Thyroid gland (tissue), 4 donors: ENCODE measurements at regions not wholly inside any gene's neighbourhood (a gene's known extent, or its start where the extent isn't known, plus 50 kb on each side); places are given as distances from the start of the nearest gene placed in this dataset.

Experiments
- DNase-seq, 2 donors: peaks; one replicate each; pipeline ENCODE4 v3.0.0-alpha.2; 2019
- H3K27ac ChIP-seq, 3 donors: fragments of 200-600 bp; sonication (generic); 1 replicate in 2 of 3; 2 replicates in 1 of 3; pipeline ENCODE4 v1.5.1; 2016 to 2019; ENCODE audit warnings: mild to moderate bottlenecking in 1 of 3, moderate library complexity in 1 of 3
- H3K27me3 ChIP-seq: fragments of 200-600 bp; sonication (generic); one replicate; pipeline ENCODE4 v1.5.1; 2019
- H3K36me3 ChIP-seq, 2 donors: fragments of 200-600 bp; sonication (generic); one replicate each; pipeline ENCODE4 v1.5.1; 2016 to 2019
- H3K4me1 ChIP-seq, 2 donors: fragments of 200-600 bp; sonication (generic); one replicate each; pipeline ENCODE4 v1.5.1; 2017 to 2019
- H3K4me3 ChIP-seq, 3 donors: fragments of 200-600 bp; sonication (generic); replicated peaks in 1 of 3; 1 replicate in 2 of 3; 2 replicates in 1 of 3; pipeline ENCODE4 v1.5.1; 2016; ENCODE audit warnings: mild to moderate bottlenecking in 1 of 3
- H3K9me3 ChIP-seq: fragments of 200-600 bp; sonication (generic); one replicate; pipeline ENCODE4 v1.5.1; 2017
- CTCF ChIP-seq, 6 experiments: fragments of 200-600 bp in 3 of 6; fragments of 450-650 bp in 3 of 6; sonication (generic) in 3 of 6; IDR thresholded peaks; one replicate each; pipeline ENCODE4 v1.5.1; 2016 to 2019; ENCODE audit warnings: antibody characterized with exemption in 6 of 6, mild to moderate bottlenecking in 2 of 6, inconsistent platforms in 1 of 6, moderate library complexity in 1 of 6
- POLR2A ChIP-seq, 2 donors: fragments of 450-650 bp; IDR thresholded peaks; one replicate each; pipeline ENCODE4 v1.6.1; 2017; ENCODE audit warnings: antibody characterized with exemption in 2 of 2, mild to moderate bottlenecking in 2 of 2, moderate library complexity in 1 of 2
- WGBS, 2 donors: methylation state at CpG; one replicate each; pipeline ENCODE4 v1.1.5; 2017; 5-methylcytosine and 5-hydroxymethylcytosine counted together
- intact Hi-C: fragments of 100-400 bp; cut with DNase I; formaldehyde crosslinking; loops from one replicate; pipeline ENCODE4 v1.15.1; 2023

GRCh38 chr2:84243788-84244733, 215.0 kb downstream of the SUCLG1 start:
- no peak for TF ChIP-seq CTCF (IDR thresholded peaks at IDR 0.05)
- no peak for TF ChIP-seq POLR2A (IDR thresholded peaks at IDR 0.05)
- intact Hi-C loops: no loop called here
- DNase-seq: no peak
- Histone ChIP-seq H3K27ac (no peak overlapping the region), H3K36me3 (no peaks in the 10 kb centered on the region), H3K27me3 (no peaks in the 10 kb centered on the region), H3K4me3 (no peak overlapping the region), H3K4me1 (no peaks in the 10 kb centered on the region), H3K9me3 (no peaks in the 10 kb centered on the region)
- WGBS, 2 donors: 66 to 74% methylated on average over 9 of the region's 9 CpGs

GRCh38 chr2:84238907-84239306, 220.2 kb downstream of the SUCLG1 start:
- TF ChIP-seq POLR2A (IDR thresholded peaks at IDR 0.05): no peak
- TF ChIP-seq CTCF (IDR thresholded peaks at IDR 0.05): no peak
- no peaks in the 10 kb centered on the region for H3K27me3 ChIP-seq
- no peaks in the 10 kb centered on the region for H3K9me3 ChIP-seq
- H3K36me3 ChIP-seq: no peaks in the 10 kb centered on the region
- H3K4me1 ChIP-seq: no peaks in the 10 kb centered on the region
- H3K27ac ChIP-seq: no peak overlapping the region
- intact Hi-C loops: no loop called here
- no peak overlapping the region for H3K4me3 ChIP-seq
- 48 to 63% methylated on average over 2 of the region's 2 CpGs for WGBS, 2 donors
- no peak for DNase-seq

- TF ChIP-seq CTCF (IDR thresholded peaks at IDR 0.05): no peak
- no peak for TF ChIP-seq POLR2A (IDR thresholded peaks at IDR 0.05)
- Histone ChIP-seq H3K27me3 (no peaks in the 10 kb centered on the region), H3K27ac (no peak overlapping the region), H3K9me3 (no peaks in the 10 kb centered on the region), H3K36me3 (no peaks in the 10 kb centered on the region), H3K4me1 (no peaks in the 10 kb centered on the region), H3K4me3 (no peak overlapping the region)
- WGBS, 2 donors: 82 to 86% methylated on average over 7 of the region's 7 CpGs
- no peak for DNase-seq
- intact Hi-C loops: no loop called here
Measured at GRCh38 chr2:84236288-84236687, 222.8 kb downstream of the SUCLG1 start.

GRCh38 chr2:84234103-84234502, 225.0 kb downstream of the SUCLG1 start:
- no peak overlapping the region for H3K4me3 ChIP-seq
- no peaks in the 10 kb centered on the region for H3K4me1 ChIP-seq
- H3K36me3 ChIP-seq: no peaks in the 10 kb centered on the region
- H3K9me3 ChIP-seq: no peaks in the 10 kb centered on the region
- WGBS, 2 donors: 82% methylated on average over 6 of the region's 6 CpGs
- no peak for DNase-seq
- H3K27ac ChIP-seq: no peak overlapping the region
- TF ChIP-seq CTCF (IDR thresholded peaks at IDR 0.05) (no peak), POLR2A (IDR thresholded peaks at IDR 0.05) (no peak)
- H3K27me3 ChIP-seq: no peaks in the 10 kb centered on the region
- intact Hi-C loops: no loop called here

GRCh38 chr2:84231478-84231877, 227.6 kb downstream of the SUCLG1 start:
- 86 to 88% methylated on average over 1 of the region's 1 CpG for WGBS, 2 donors
- Histone ChIP-seq H3K36me3 (no peaks in the 10 kb centered on the region), H3K9me3 (no peaks in the 10 kb centered on the region), H3K4me1 (no peaks in the 10 kb centered on the region), H3K4me3 (no peak overlapping the region), H3K27me3 (no peaks in the 10 kb centered on the region), H3K27ac (no peak overlapping the region)
- no peak for DNase-seq
- TF ChIP-seq POLR2A (IDR thresholded peaks at IDR 0.05) (no peak), CTCF (IDR thresholded peaks at IDR 0.05) (no peak)
- intact Hi-C loops: no loop called here
